GM13977 (cell line): ENCODE measurements at regions not wholly inside any gene's neighbourhood (a gene's known extent, or its start where the extent isn't known, plus 50 kb on each side); places are given as distances from the start of the nearest gene placed in this dataset.

Experiments
- DNase-seq: peaks from one replicate; pipeline ENCODE4 v3.0.0; 2012; ENCODE audit warnings: low spot score
- CTCF ChIP-seq: IDR thresholded peaks from 2 replicates; pipeline ENCODE4 v1.5.1; 2012; ENCODE audit warnings: mild to moderate bottlenecking, control low read depth; ENCODE audit not compliant: insufficient read depth; ENCODE audit errors: extremely low read depth, missing control alignments
- in situ Hi-C: fragments of 300-500 bp; cut with MboI; formaldehyde crosslinking; loops from one replicate; pipeline ENCODE4 v1.12.0; 2022; ENCODE audit warnings: low sequenced_read_pairs, low pct_unique_long_range_greater_than_20kb, mixed read lengths, inconsistent platforms; ENCODE audit not compliant: unreplicated experiment

GRCh38 chr2:123258877-123259539 is 766.1 kb upstream of the CNTNAP5 start:
- TF ChIP-seq CTCF = no peak
- in situ Hi-C loops = no loop called here
- no peak for DNase-seq

- DNase-seq = no peak
- no peak for TF ChIP-seq CTCF
- in situ Hi-C loops = no loop called here
These were observed 762.2 kb upstream of the CNTNAP5 start for GRCh38 chr2:123262856-123263255.

GRCh38 chr2:123283431-123283830 is 741.7 kb upstream of the CNTNAP5 start:
- no peak for DNase-seq
- no peak for TF ChIP-seq CTCF
- in situ Hi-C loops = no loop called here

GRCh38 chr2:123303731-123304130 is 721.4 kb upstream of the CNTNAP5 start:
- DNase-seq = no peak
- in situ Hi-C loops = no loop called here
- TF ChIP-seq CTCF = no peak
